ENCODE measurements at regions not wholly inside any gene's neighbourhood (a gene's known extent, or its start where the extent isn't known, plus 50 kb on each side); places are given as distances from the start of the nearest gene placed in this dataset.

DNA sequence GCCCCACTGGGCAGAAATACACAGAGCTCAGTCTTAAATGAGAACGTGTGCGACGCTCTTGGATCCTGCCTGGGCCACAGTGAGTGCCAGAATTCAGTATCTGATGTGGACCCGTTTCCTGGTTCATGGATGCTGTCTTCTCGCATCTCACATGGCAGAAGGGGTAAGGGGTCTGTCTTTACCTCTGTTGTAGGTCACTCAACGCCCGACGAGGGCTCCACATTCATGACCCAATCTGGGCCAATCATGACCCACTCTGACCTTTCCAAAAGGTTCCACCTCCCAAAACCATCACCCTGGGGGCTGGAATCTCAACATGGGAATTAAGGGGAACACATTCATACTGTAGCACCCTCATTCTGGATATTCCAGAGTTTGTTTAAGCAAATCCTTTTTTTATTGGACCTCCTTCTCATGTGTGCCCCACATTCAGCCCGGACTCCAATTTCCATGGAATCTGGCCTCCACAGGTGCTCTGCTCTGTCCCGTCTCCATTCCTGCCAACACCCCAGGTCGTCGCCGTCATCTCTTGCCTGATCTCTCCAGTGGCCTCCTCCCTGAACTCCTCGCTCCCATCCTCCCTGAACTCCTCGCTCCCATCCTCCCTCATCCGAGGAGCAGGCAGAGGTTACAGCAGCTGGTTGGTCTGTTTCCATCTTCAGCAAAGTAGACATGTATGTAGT lies 78.9 kb upstream of the OTOS start:
- TF ChIP-seq, protein P1, sequence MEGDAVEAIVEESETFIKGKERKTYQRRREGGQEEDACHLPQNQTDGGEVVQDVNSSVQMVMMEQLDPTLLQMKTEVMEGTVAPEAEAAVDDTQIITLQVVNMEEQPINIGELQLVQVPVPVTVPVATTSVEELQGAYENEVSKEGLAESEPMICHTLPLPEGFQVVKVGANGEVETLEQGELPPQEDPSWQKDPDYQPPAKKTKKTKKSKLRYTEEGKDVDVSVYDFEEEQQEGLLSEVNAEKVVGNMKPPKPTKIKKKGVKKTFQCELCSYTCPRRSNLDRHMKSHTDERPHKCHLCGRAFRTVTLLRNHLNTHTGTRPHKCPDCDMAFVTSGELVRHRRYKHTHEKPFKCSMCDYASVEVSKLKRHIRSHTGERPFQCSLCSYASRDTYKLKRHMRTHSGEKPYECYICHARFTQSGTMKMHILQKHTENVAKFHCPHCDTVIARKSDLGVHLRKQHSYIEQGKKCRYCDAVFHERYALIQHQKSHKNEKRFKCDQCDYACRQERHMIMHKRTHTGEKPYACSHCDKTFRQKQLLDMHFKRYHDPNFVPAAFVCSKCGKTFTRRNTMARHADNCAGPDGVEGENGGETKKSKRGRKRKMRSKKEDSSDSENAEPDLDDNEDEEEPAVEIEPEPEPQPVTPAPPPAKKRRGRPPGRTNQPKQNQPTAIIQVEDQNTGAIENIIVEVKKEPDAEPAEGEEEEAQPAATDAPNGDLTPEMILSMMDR (IDR thresholded peaks at IDR 0.05): no peak
- no peaks in the 10 kb centered on the region for H3K36me3 ChIP-seq
- H3K27ac ChIP-seq: no peak overlapping the region
- H3K4me1 ChIP-seq: no peaks in the 10 kb centered on the region
- no peaks in the 10 kb centered on the region for H3K9me3 ChIP-seq
- DNase-seq (ENCODE audit: low spot score in 2 of 2): peak in 1 of 2 donors; percentile 35
- no peaks in the 10 kb centered on the region for H3K27me3 ChIP-seq
- intact Hi-C loops (cut with DNase I): no loop called here
- H3K4me3 ChIP-seq: no peak overlapping the region

DNA sequence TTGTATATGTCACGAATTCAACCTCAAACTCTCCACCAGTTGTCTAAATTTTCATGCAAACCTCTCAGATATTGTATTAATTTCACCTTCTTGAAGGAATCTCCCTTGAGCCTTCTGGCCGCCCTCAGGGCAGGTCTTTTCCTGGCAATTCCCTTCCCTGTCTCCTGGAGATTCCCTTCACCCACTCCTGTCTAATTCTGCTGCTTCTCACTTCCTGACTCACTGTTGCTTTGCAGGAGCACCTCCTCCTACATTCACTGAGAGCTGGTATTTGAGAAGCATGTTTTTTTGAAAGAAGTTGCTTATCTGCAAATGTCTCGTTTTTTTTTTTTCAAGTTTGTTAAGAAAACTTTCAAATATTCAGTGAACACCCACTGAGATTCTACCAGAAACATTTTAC lies 79.9 kb upstream of the OTOS start:
- Histone ChIP-seq H3K9me3 (no peaks in the 10 kb centered on the region), H3K4me1 (no peaks in the 10 kb centered on the region), H3K27ac (no peak overlapping the region), H3K27me3 (no peaks in the 10 kb centered on the region), H3K4me3 (no peak overlapping the region), H3K36me3 (no peaks in the 10 kb centered on the region)
- no peak for DNase-seq (ENCODE audit: low spot score in 2 of 2)
- TF ChIP-seq, protein P1 (IDR thresholded peaks at IDR 0.05): no peak
- intact Hi-C loops (cut with DNase I): no loop called here

DNA sequence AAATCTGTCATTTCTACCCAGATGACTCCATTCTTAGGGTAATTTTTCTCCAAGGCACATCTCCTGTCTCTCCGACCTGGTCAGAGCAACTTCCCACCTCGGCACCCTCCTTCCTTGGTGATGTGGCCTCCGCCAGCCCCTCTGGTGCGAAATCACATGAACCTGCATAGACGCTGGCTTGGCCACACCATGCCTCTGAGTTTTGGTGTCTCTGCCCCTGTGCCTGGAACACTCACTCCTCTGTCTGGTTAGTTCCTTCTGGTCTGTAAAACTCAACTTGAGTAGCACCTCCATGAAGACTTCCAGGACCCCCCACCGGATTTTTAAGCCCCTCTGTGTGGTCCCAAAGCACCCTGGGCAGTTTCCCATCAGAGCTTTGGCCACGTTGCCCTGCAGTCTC lies 83.2 kb upstream of the OTOS start:
- no peak overlapping the region for H3K4me3 ChIP-seq
- peak in 1 of 2 donors; percentile 40 for DNase-seq (ENCODE audit: low spot score in 2 of 2)
- TF ChIP-seq, protein P1 (IDR thresholded peaks at IDR 0.05): no peak

DNA sequence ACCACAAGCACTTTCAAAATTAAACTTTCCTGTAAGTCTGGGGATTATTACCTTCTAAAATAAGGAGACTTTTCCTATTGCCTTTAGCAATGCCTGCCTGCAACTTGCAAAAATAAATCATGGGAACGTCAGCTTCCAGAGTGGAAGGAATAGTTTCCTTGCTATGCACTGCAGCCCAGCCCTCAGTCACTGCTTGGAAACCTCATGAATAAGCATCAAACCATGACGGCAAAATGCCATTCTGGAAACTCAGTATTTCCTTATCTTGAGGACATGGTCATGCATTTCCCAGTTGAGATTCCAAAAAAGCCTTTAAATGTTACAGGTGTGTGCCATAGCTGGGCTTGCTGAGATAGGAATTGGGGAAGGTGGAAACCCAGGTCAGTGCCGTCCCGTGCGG lies 84.2 kb upstream of the OTOS start:
- H3K36me3 ChIP-seq: no peaks in the 10 kb centered on the region
- H3K27me3 ChIP-seq: no peaks in the 10 kb centered on the region
- H3K4me1 ChIP-seq: no peaks in the 10 kb centered on the region
- no peak overlapping the region for H3K27ac ChIP-seq
- no peak overlapping the region for H3K4me3 ChIP-seq
- peaks cover 0 to 7% of the 10 kb centered on the region in 2 donors for H3K9me3 ChIP-seq
- TF ChIP-seq, protein P1 (IDR thresholded peaks at IDR 0.05): no peak
- intact Hi-C loops (cut with DNase I): no loop called here
- peak in 1 of 2 donors; percentile 52 for DNase-seq (ENCODE audit: low spot score in 2 of 2)

More for the DNA sequence above, 83.2 kb upstream of the OTOS start:
- intact Hi-C loops (cut with DNase I): no loop called here
- no peaks in the 10 kb centered on the region for H3K9me3 ChIP-seq
- H3K27ac ChIP-seq: no peak overlapping the region
- H3K27me3 ChIP-seq: no peaks in the 10 kb centered on the region
- H3K4me1 ChIP-seq: no peaks in the 10 kb centered on the region
- H3K36me3 ChIP-seq: no peaks in the 10 kb centered on the region

DNA sequence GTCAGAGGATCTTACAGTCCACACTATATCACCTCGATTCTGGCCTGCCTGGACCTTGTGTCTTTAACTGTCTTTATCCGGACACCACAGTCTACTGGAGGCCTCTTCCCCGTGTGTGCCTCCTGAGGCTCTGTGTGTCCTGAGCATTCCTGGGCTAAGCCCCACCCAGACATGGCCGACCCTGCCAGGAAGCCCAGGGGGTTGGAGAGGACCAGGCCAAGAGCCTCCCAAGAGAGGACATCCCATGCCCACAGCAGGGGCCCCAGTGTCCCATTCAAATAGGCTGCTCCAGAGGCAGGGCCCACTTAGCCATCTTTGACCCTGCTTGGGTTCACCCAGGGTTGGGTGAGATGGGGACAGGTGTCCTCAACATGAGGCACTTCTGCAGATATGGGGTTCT lies 84.7 kb upstream of the OTOS start:
- H3K27me3 ChIP-seq: no peaks in the 10 kb centered on the region
- DNase-seq (ENCODE audit: low spot score in 2 of 2): peak in 1 of 2 donors; percentile 45
- intact Hi-C loops (cut with DNase I): no loop called here

More for the DNA sequence above, 84.7 kb upstream of the OTOS start:
- H3K36me3 ChIP-seq: no peaks in the 10 kb centered on the region
- TF ChIP-seq, protein P1 (IDR thresholded peaks at IDR 0.05): no peak
- H3K9me3 ChIP-seq: peaks cover 0 to 7% of the 10 kb centered on the region in 2 donors
- H3K27ac ChIP-seq: no peak overlapping the region
- no peaks in the 10 kb centered on the region for H3K4me1 ChIP-seq
- no peak overlapping the region for H3K4me3 ChIP-seq

Measured in ascending aorta (tissue), 2 donors.